ENCODE measurements at regions not wholly inside any gene's neighbourhood (a gene's known extent, or its start where the extent isn't known, plus 50 kb on each side); places are given as distances from the start of the nearest gene placed in this dataset.

GRCh38 chr20:22471156-22471836 lies 113.1 kb downstream of the FOXA2 start:
- no peak overlapping the region for H3K4me3 ChIP-seq (replicated peaks; ENCODE audit: low read depth, low read length)
- TF ChIP-seq, protein P1, sequence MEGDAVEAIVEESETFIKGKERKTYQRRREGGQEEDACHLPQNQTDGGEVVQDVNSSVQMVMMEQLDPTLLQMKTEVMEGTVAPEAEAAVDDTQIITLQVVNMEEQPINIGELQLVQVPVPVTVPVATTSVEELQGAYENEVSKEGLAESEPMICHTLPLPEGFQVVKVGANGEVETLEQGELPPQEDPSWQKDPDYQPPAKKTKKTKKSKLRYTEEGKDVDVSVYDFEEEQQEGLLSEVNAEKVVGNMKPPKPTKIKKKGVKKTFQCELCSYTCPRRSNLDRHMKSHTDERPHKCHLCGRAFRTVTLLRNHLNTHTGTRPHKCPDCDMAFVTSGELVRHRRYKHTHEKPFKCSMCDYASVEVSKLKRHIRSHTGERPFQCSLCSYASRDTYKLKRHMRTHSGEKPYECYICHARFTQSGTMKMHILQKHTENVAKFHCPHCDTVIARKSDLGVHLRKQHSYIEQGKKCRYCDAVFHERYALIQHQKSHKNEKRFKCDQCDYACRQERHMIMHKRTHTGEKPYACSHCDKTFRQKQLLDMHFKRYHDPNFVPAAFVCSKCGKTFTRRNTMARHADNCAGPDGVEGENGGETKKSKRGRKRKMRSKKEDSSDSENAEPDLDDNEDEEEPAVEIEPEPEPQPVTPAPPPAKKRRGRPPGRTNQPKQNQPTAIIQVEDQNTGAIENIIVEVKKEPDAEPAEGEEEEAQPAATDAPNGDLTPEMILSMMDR (IDR thresholded peaks at IDR 0.05; ENCODE audit: low read length, missing control alignments): no peak
- no peak for DNase-seq (ENCODE audit: low read depth)

- DNase-seq (ENCODE audit: low read depth): no peak
- TF ChIP-seq, protein P1 (IDR thresholded peaks at IDR 0.05; ENCODE audit: low read length, missing control alignments): no peak
- no peak overlapping the region for H3K4me3 ChIP-seq (replicated peaks; ENCODE audit: low read depth, low read length)
Measured at GRCh38 chr20:22470620-22471026, 113.7 kb downstream of the FOXA2 start.

GRCh38 chr20:22466447-22467171 lies 117.8 kb downstream of the FOXA2 start:
- TF ChIP-seq, protein P1 (IDR thresholded peaks at IDR 0.05; ENCODE audit: low read length, missing control alignments): no peak
- no peak overlapping the region for H3K4me3 ChIP-seq (replicated peaks; ENCODE audit: low read depth, low read length)

GRCh38 chr20:22465622-22466446 lies 118.5 kb downstream of the FOXA2 start:
- DNase-seq (ENCODE audit: low read depth): no peak
- H3K4me3 ChIP-seq (replicated peaks; ENCODE audit: low read depth, low read length): no peak overlapping the region
- TF ChIP-seq, protein P1 (IDR thresholded peaks at IDR 0.05; ENCODE audit: low read length, missing control alignments): no peak

More at GRCh38 chr20:22466447-22467171, 117.8 kb downstream of the FOXA2 start:
- DNase-seq (ENCODE audit: low read depth): no peak

DNA sequence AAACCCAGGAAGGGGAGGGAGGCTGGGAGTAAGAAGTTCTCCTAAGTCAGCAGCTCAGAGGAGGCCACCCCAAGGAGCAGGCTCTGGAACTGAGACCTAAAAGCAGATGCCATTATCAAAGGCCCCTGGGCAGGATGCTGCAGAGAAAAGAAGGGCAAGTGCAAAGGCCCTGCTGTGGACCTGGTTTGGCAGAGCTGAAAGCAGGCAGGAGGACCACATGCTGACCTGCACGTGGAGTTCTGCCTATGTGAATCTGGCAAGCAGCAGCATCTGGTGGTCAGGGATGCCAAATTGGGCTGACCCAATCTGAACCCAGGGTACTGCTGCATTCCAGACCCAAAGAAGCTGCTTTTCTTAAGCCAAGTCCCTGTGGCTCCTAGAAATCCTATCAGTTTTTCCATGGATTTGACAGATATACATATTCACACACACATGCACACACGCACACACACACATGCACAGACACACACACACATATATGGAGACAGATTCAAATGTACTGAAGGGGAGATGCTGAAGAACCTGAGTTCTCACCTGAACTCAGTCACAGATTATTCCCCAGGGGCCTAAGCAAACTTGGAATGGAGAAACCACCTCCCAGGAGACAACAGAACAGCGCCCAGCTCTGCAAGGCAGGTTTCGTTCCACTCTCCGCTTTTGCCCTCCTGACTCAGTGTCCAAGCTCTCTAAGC lies 119.9 kb downstream of the FOXA2 start:
- no peak overlapping the region for H3K4me3 ChIP-seq (replicated peaks; ENCODE audit: low read depth, low read length)
- TF ChIP-seq, protein P1 (IDR thresholded peaks at IDR 0.05; ENCODE audit: low read length, missing control alignments): no peak
- DNase-seq (ENCODE audit: low read depth): no peak

Measured in fibroblast of pulmonary artery (primary cell).